LNCAP (cell line): ENCODE measurements at regions not wholly inside any gene's neighbourhood (a gene's known extent, or its start where the extent isn't known, plus 50 kb on each side); places are given as distances from the start of the nearest gene placed in this dataset.

Experiments used
- CTCF ChIP-seq: fragments of 450-650 bp; IDR thresholded peaks from 2 replicates; pipeline ENCODE4 v1.5.1; 2017; ENCODE audit warnings: mild to moderate bottlenecking

DNA sequence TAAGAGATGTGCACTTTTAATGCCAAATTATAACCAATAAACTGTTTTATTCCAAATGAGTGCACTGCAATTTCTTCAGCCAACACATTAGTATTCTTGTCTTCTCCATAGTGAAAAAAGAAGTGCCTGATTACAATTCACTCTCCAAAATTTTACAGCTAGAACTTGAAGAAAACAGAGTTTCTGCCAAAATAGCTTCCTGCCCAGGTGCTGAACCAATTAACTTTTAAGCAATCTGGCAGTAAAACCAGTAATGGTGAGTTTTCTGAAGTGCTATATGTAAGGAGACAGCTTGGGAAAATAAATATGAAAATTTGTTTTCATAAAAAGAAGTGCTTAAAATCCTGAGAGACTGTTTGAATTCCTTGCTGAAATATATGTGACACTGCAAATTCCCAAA lies 266.0 kb upstream of the NT5E start:
- TF ChIP-seq CTCF: no peak

DNA sequence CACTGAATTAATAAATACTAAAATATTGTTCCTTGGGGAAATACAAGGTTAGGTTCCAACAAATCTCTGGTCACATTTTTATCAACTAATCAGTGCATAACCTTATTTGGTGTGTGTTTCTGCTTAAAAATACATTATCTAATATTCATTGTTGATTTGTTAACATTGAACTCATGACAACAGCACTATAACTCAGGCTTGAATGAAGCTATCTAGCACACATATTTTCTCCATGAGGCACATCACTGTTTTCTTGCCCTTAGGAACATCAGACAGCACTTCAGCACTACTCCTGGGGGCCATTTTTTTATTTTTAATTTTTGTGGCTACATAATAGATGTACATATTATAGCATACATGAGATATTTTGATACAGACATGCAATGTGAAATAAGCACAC lies 277.2 kb upstream of the NT5E start:
- no peak for TF ChIP-seq CTCF

GRCh38 chr6:85172161-85172560 lies 277.7 kb upstream of the NT5E start:
- no peak for TF ChIP-seq CTCF

DNA sequence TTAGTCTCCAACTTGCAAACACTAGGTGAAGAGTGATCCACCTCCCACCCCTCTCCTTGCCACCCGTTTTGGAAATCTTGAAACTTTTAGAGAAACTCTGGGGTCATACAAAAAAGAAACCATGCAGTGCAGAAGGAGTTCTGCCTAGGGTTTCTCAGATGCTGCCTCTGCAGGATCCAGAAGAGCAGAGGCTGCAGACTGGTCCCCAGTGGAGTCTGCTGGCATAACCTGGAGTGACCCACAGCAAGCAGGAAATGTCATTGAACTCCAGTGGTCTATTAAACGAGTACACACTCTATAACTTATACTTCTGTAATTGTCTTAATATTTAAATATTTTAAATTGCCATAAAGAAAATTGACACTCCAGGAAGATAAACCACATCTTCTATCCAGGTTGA lies 280.7 kb upstream of the NT5E start:
- TF ChIP-seq CTCF: no peak

- TF ChIP-seq CTCF: no peak
These were observed 281.7 kb upstream of the NT5E start for GRCh38 chr6:85168146-85168545.

- no peak for TF ChIP-seq CTCF
These were observed 283.7 kb upstream of the NT5E start for GRCh38 chr6:85166114-85166741.

DNA sequence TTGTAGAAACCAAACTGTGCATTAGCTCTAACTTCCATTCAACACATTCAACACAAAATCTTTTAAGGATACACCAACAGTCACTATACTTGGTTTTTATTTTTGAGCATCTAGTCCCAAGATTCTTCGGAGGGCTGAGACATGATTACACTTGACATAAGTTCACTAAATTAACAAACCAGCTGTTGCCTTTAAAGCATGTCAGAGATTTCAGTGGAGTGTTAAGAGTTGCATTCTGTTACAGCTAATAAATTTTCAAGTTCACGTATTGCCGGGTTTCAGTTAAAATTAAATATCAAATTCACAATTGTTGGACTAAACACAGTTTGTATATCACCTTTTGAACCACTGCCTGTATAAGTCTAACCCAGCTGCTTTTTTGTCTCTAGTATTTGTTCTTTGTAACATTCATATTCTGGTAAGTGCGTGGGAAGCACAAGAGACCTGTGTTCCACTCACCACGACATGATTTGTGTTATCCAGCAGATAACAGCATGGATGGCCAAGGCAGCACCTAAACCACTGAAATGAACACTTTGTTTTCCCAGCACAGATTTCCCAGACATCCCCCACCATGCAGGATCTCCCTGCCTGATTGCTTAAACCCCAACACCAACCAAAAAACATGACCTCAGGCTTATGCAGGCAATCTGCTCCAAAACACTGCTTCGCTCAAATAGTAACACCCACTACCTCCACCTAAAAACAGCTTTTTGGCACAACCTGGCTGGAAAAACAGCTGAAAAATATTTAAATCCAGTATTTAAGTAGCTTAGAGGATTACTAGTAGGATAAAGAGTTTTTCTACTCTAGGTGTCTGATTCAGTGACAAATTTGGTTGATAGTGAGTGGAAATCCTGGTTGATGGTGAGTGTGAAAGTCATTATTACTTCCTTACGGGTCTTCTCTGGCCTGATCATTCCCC lies 286.5 kb upstream of the NT5E start:
- no peak for TF ChIP-seq CTCF
